Ovary (tissue), 7 donors: ENCODE measurements at regions not wholly inside any gene's neighbourhood (a gene's known extent, or its start where the extent isn't known, plus 50 kb on each side); places are given as distances from the start of the nearest gene placed in this dataset.

ENCODE experiments used
- DNase-seq, 5 donors: peaks; one replicate each; pipeline ENCODE4 v3.0.0-alpha.2; 2019 to 2020
- H3K27ac ChIP-seq, 2 donors: fragments of 200-600 bp; one replicate each; pipeline versions ENCODE4 v1.5.1 to v1.8.0; 2019 to 2022
- H3K27me3 ChIP-seq: fragments of 200-600 bp; one replicate; pipeline ENCODE4 v1.8.0; 2022
- H3K36me3 ChIP-seq: fragments of 200-600 bp; sonication (generic); one replicate; pipeline ENCODE4 v1.5.1; 2019
- H3K4me1 ChIP-seq: one replicate; pipeline ENCODE4 v1.8.1; 2013; ENCODE audit warnings: mild to moderate bottlenecking, moderate library complexity; ENCODE audit not compliant: insufficient read depth
- H3K4me3 ChIP-seq: fragments of 200-600 bp; sonication (generic); one replicate; pipeline ENCODE4 v1.5.1; 2017
- H3K9me3 ChIP-seq, 2 donors: fragments of 200-600 bp in 1 of 2; sonication (generic) in 1 of 2; one replicate each; pipeline versions ENCODE4 v1.5.1 to v1.8.1; 2013 to 2019; ENCODE audit warnings: mild to moderate bottlenecking in 1 of 2, moderate library complexity in 1 of 2
- EP300 ChIP-seq: sonication (generic); formaldehyde crosslinking; IDR thresholded peaks from one replicate; pipeline ENCODE4 v1.6.1; 2017; ENCODE audit warnings: antibody characterized with exemption
- POLR2A ChIP-seq: fragments of 450-650 bp; IDR thresholded peaks from one replicate; pipeline ENCODE4 v1.6.1; 2017; ENCODE audit warnings: antibody characterized with exemption, mild to moderate bottlenecking, moderate library complexity
- WGBS, 3 donors: extraction: QIAGEN DNeasy Blood & Tissue Kit in 1 of 3; methylation state at CpG; one replicate each; pipeline versions ENCODE4 v1.1.5 to v1.1.7; 2013 to 2017; 5-methylcytosine and 5-hydroxymethylcytosine counted together
- intact Hi-C, 4 donors: fragments of 100-400 bp; cut with DNase I; formaldehyde crosslinking; loops; one replicate each; pipeline versions ENCODE4 v1.11.0 to v1.15.1; 2022 to 2023
- TF ChIP-seq, protein P1 (sequence below), 3 donors: fragments of 450-650 bp in 2 of 3; fragments of 200-600 bp in 1 of 3; IDR thresholded peaks; one replicate each; pipeline versions ENCODE4 v1.5.1 to v1.8.0; 2016 to 2022; ENCODE audit warnings: antibody characterized with exemption in 3 of 3, mild to moderate bottlenecking in 1 of 3
- donor health status: DM: no; HTN: no; CAD: no; lungs with moderate emphysema.
- donor health status: DM: no; HTN: no; CAD: no.
- donor health status: Bipolar disorder and iron deficiency.
- donor health status: DM: no; HTN: no; CAD: no.
- donor health status: DM: yes; HTN: yes; CAD: no.

- no peak for DNase-seq
- Histone ChIP-seq H3K9me3 (no peaks in the 10 kb centered on the region), H3K4me1 (no peaks in the 10 kb centered on the region), H3K27ac (no peak overlapping the region), H3K36me3 (no peaks in the 10 kb centered on the region), H3K27me3 (no peaks in the 10 kb centered on the region), H3K4me3 (no peak overlapping the region)
- intact Hi-C loops: no loop called here
- 73 to 76% (median 74%) methylated on average over 1 of the region's 1 CpG for WGBS, 3 donors
- TF ChIP-seq EP300: no peak
- TF ChIP-seq, protein P1, sequence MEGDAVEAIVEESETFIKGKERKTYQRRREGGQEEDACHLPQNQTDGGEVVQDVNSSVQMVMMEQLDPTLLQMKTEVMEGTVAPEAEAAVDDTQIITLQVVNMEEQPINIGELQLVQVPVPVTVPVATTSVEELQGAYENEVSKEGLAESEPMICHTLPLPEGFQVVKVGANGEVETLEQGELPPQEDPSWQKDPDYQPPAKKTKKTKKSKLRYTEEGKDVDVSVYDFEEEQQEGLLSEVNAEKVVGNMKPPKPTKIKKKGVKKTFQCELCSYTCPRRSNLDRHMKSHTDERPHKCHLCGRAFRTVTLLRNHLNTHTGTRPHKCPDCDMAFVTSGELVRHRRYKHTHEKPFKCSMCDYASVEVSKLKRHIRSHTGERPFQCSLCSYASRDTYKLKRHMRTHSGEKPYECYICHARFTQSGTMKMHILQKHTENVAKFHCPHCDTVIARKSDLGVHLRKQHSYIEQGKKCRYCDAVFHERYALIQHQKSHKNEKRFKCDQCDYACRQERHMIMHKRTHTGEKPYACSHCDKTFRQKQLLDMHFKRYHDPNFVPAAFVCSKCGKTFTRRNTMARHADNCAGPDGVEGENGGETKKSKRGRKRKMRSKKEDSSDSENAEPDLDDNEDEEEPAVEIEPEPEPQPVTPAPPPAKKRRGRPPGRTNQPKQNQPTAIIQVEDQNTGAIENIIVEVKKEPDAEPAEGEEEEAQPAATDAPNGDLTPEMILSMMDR (IDR thresholded peaks at IDR 0.05): no peak
- no peak for TF ChIP-seq POLR2A
Measured at GRCh38 chr7:114295522-114295921, 119.1 kb upstream of the FOXP2 start.

DNA sequence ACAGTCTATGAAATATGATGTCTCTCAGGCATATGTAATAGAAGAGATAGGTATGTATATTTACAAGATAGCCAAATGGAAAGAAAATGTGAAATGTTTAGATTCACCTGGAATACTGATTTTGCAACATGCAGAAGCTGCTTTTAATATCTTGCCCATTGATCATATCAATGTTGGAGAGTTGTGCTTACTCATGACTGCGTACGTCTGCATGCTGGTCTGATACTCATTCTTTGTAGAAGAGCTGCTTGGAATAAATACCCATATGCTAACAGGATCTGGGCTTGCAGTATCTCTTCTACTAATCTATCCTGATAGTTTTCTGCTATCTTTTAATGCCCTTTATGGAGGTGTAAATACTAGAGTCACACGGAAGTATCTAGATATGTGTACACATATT, 120.6 kb upstream of the FOXP2 start:
- intact Hi-C loops: no loop called here
- 88 to 95% (median 93%) methylated on average over 3 of the region's 3 CpGs for WGBS, 3 donors

GRCh38 chr7:114293289-114294012, 121.2 kb upstream of the FOXP2 start:
- no peaks in the 10 kb centered on the region for H3K36me3 ChIP-seq
- DNase-seq: no peak
- no peak for TF ChIP-seq EP300
- TF ChIP-seq, protein P1 (IDR thresholded peaks at IDR 0.05): no peak
- no peak for TF ChIP-seq POLR2A
- H3K9me3 ChIP-seq: no peaks in the 10 kb centered on the region
- 82 to 87% (median 84%) methylated on average over 1 of the region's 1 CpG for WGBS, 3 donors
- H3K27ac ChIP-seq: no peak overlapping the region
- H3K4me3 ChIP-seq: no peak overlapping the region
- no peaks in the 10 kb centered on the region for H3K4me1 ChIP-seq
- no peaks in the 10 kb centered on the region for H3K27me3 ChIP-seq
- intact Hi-C loops: no loop called here

More for the DNA sequence above, 120.6 kb upstream of the FOXP2 start:
- no peaks in the 10 kb centered on the region for H3K27me3 ChIP-seq
- no peaks in the 10 kb centered on the region for H3K4me1 ChIP-seq
- H3K27ac ChIP-seq: no peak overlapping the region
- DNase-seq: no peak
- no peaks in the 10 kb centered on the region for H3K9me3 ChIP-seq
- H3K4me3 ChIP-seq: no peak overlapping the region
- H3K36me3 ChIP-seq: no peaks in the 10 kb centered on the region
- TF ChIP-seq, protein P1 (IDR thresholded peaks at IDR 0.05): no peak
- TF ChIP-seq POLR2A (no peak), EP300 (no peak)

GRCh38 chr7:114279901-114280300, 134.7 kb upstream of the FOXP2 start:
- TF ChIP-seq, protein P1 (IDR thresholded peaks at IDR 0.05): no peak
- TF ChIP-seq POLR2A: no peak
- Histone ChIP-seq H3K4me3 (no peak overlapping the region), H3K27me3 (no peaks in the 10 kb centered on the region), H3K4me1 (no peaks in the 10 kb centered on the region), H3K9me3 (no peaks in the 10 kb centered on the region), H3K27ac (no peak overlapping the region), H3K36me3 (no peaks in the 10 kb centered on the region)
- 85 to 94% (median 91%) methylated on average over 1 of the region's 1 CpG for WGBS, 3 donors
- DNase-seq: no peak
- intact Hi-C loops: no loop called here
